ENCODE measurements at regions not wholly inside any gene's neighbourhood (a gene's known extent, or its start where the extent isn't known, plus 50 kb on each side); places are given as distances from the start of the nearest gene placed in this dataset.

DNA sequence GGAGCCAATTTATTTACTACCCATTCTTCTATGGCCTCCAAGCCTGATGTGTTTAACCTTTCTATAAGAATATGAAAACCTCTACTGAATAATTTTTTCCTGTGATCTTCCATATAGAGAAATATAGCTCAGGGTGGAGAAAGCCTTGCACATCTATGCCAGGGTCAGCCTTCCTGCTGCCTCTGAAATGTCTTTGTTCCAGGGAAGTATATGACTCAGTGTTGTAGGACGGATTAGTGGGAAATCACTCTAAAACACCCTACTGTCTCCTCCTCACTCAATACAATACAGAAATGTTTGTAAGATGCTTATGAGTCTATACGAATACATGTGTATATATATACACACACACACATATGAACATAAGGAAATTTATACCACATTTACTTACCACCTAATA, 1044.9 kb downstream of the BRINP3 start:
- DNase-seq, result no peak

DNA sequence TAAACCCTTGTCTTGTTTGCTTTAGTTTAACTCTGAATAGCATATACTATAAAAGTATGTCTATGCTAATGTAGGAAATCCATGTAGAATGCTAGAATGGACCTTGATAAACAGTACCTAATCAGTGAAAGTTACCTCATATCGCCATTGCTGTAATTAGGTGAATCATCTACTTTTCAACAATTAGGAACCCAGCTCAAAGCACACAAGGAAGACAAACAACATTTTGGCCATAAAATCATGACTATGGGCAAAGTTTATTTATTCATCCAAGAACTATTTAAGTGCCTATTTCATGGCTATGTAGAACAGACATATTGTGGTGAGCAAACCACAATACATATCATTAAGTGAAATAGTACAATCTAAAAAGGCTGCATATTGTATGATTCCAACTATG, 1043.2 kb downstream of the BRINP3 start:
- no peak for DNase-seq

DNA sequence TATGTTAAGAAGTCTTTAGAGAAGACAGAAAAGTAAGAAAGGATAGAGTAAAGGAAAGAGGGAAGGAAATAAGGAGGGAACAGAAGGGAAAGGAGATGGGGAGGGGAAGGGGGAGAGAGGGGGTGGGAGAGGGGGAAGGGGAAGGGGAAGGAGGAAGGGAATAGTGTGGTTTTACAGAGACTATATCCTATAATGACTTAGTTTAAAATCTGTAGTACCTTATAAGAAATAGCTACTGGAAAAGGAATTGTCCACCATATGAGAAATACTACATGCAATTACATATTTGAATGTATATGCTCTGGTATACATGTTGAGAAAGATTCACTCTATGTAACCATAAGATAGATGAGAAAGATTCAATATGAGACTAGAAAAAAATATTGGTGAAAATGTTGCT, 1042.3 kb downstream of the BRINP3 start:
- DNase-seq, result no peak

DNA sequence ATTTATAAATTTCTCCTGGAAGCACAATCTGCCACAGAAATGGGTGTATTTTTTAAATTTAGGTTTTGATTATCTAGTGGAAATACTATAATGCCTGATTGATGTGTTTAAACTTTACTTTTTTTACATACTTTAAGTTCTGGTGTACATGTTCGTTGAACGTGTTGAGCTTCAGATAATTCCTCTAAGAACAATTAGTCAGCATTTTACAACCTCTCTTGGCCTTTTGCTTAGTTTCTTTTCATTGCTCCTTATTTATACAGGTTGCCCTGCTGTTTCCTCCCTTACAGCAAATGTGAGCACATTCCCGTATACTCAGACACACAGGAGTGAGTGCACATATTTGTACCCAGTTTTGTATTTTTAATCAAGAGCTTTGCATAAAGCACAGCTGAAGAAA, 1038.9 kb downstream of the BRINP3 start:
- DNase-seq, result no peak

DNA sequence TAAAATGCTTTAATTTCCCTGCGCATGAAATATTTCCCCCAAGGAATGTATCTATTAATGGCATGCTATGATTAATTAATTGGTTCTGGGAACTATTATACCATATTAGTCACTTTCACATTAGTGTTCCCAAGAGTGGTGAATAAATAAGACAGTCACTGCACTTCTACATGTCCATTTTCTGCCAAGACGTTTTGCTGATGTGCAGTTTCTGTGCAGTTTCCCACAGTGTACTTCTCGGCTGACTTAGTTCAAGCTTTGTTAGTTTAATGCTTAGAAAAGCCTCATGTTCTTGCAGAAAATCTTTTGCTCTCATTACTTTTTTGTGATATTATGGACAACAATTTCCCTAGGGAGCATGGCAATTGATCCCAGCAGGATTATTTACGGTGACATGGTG, 1014.5 kb downstream of the BRINP3 start:
- DNase-seq, result no peak

DNA sequence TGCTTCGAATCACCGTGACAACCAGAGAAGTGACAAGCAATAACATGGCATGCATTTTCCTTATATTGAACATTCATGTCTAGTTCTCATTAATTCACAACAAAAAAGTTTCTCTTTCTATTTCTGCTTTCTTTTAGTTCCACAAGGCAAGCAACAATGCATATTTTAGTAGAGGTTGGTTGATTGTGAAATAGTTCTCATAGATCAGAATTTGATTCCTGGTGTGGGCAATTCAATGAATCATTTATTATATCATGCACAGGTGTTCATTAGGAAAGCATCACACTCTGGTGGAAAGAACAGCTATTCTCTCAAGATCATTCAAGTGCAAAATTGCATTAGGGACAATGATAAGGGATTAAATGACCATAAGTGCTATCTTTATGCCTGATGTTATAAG, 980.9 kb downstream of the BRINP3 start:
- DNase-seq, result no peak

DNA sequence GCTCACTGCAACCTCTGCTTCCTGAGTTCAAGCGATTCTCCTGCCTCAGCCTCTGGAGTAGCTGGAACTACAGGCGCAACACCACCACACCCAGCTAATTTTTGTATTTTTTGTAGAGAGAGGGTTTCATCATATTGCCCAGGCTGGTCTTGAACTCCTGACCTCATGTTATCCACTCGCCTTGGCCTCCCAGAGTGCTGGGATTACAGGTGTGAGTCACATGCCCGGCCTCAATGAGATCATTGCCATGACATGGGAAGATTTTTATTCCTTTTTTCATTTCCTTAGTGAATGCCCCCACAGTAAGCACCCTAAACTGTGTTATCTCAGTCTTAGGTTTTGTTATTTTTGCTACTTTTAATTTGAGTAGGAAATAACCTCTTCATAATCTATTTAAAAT, 977.9 kb downstream of the BRINP3 start:
- no peak for DNase-seq

DNA sequence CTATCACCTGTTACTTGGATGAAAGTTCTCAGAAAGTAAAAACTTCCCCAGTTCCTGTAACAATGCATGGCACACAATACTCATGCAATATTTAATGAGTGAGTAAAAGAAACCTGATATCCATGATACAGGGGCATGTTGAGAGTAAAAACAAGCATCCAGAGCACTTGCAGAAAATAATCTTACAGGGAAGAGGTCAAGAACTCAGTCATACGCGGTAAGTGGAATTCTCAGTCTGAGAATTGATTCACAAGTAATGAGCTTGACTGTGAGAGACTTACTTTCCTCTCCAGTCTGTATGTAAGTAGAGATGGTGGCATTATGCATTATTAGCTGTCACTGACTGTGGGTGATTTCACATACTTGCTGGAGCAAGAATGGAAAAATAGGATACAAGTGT, 976.9 kb downstream of the BRINP3 start:
- no peak for DNase-seq

DNA sequence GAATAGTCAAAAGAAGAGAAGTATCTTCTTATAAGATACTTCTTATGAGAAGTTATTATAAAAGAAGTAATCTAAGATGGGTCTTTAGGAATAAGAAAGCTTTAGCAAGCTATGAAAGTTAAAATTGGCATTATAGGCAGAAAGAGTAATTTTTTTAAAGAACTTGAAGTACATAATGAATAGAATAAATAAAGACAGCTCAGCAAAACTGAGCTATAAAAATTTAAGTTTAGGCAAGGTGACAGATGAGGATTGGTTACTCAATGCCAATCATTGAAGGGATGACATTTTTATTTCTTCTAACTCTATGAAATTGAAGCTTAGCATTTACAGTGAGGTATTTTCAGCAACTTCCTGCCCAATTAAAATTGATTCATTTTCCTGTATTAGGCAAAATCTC, 966.8 kb downstream of the BRINP3 start:
- DNase-seq, result no peak

DNA sequence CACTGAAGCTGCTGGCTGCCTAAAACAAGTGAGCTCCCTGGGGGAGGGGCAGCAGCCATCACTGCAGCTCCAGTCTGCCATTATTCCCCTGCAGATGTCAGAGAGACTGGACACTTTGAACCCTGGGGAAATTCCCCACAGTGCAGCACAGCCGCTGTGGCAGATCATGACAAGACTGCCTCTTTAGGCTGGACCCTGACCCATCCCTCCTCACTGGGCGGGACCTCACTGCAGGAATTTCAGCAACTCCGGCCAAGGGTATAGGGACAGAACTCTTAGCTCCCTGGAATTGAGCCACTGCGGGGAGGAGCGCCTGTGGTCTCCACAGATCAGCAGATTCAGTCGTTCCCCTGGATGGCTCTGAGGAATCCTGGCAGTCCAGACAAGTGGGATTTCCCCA, 964.6 kb downstream of the BRINP3 start:
- no peak for DNase-seq

DNA sequence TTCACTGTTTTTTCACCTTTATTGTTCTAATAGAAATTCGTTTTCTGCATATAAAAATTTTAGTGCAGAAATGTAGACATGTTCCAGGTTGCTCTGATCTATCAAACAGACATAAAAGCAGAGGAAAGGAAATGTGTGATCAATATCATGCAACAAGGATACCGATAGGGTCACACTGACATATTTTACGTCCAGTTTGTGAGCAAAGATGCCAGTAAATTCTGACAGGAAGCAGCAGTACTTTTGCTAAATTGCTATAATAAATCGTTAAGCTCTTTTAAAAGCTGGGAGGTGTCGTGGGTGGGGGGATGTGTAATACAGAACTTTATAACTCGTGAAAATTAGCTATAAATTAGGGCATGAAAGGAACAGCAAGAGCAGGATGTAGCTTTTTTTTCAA, 955.2 kb downstream of the BRINP3 start:
- DNase-seq, result no peak

DNA sequence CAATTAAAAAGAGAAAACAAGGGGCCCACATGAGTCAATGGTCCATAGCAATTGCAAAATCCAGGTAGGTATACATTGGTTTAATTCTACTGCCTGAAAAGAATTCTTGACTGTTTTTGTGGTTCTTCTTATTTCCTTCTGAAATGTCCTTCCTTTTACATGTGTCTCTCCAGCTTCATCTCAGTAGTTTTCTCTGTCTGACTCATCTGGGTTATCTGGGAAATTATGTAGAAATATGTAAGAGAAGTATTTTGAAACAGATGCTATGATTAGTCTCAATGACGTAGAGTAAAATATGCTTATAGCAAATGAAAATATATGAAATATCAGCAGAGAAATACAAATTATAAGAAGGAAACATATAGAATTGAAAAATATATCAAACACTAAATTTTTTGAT, 953.2 kb downstream of the BRINP3 start:
- DNase-seq, result no peak

DNA sequence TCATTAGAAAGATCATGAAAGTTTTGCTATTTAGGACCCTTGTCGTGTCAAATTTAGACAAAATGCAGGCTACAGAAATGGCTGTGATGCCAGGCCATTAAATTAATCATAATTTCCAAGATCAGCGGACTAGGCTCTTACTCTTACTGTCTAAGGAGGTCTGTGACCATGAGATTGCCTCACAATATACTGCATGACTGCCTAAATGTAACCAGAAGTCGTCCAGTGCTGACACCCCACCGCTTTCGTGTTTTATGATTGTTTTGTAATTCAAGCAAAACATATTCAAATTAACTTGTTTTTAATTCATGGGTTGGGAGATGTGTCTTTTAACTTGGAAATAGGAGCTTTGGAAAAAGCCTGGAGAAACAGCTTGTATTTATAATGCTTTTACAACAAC, 947.5 kb downstream of the BRINP3 start:
- DNase-seq, result no peak

DNA sequence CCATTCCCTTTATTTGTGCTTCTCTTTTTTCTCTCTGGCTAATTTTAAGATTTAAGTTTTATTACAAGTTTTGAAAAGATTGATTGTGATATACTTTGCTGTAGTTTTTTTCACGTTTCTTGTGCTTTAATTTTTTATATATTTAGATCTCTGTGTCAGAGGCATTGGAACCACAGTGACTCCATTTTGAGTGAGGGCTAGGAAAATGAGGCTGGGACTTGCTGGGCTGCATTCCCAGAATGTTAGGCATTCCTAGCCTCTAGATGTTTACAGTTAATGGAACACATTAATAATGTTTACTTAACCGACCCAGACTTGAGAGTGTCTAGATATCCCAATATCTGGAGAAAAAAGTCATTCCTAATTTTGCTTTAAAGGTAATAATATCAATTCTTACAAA, 939.4 kb downstream of the BRINP3 start:
- no peak for DNase-seq

DNA sequence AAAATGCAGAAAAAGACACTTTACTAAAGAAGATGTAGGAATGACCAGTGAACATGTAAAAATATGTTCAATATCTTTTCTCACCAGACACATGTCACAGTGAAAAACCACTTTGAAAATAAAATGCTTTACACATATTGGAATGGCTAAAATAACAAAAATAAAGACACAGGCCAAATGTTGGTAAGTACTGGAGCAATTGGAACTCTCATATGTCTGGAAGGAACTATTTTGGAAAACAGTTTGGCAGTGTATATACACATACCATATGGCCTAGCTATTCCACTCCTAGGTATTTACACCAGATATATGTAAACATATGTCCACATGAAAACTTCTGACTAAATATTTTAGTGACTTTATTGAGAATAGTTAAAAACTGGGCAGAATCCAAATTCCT, 927.2 kb downstream of the BRINP3 start:
- no peak for DNase-seq

DNA sequence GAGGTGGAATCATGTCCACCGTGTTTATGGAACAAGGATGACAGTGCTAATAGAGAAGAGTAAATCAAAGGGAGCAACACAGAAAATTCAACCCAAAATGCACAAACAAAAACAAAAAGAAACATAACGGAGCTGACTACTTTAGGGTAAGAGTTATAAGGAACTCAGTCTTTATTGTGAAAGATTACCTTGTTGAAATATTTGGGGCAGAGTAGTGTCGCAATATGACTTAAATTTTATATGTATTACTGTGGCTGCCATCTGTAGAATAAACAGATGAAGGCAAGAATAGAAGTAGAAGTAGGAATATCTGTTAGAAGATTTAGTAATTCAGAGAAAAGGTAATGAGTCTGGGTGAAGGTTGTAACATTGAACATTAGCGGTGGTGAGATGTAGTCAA, 913.9 kb downstream of the BRINP3 start:
- DNase-seq, result no peak

DNA sequence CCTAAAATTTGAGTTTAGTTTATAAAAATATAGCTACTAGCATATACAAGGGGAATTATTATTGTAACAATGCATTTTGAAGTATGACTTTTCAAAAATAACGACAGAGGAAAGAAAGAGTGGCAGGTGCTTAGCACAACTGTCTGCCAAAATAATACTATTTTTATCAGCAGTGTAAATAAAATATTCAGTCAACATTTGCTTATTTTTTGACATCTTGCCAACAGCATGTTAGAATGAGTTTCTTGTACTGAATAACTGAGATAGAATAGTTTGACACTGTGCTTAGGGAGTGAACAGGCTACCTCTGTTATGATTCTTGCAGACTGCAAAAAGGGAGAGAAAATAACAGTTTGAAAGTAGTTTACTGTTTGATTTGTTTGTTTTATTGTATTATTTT, 909.8 kb downstream of the BRINP3 start:
- DNase-seq, result no peak

DNA sequence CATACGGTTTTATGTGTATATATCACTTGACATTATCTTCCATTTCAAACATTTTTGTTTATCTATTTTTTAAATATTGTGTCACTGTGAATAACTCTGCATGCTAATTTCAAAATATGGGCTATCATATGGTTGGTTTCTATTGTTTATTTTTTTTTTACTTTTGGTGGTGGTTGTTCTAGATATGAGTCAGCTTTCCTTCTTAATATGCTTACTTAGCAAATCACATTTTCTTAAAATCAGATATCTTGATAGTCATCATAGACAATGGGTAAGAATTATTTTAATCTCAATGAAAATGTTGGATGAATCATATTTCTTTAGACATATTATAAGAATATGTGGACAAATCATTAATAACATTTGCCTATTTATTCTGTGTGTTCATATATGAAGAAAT, 881.5 kb downstream of the BRINP3 start:
- no peak for DNase-seq

DNA sequence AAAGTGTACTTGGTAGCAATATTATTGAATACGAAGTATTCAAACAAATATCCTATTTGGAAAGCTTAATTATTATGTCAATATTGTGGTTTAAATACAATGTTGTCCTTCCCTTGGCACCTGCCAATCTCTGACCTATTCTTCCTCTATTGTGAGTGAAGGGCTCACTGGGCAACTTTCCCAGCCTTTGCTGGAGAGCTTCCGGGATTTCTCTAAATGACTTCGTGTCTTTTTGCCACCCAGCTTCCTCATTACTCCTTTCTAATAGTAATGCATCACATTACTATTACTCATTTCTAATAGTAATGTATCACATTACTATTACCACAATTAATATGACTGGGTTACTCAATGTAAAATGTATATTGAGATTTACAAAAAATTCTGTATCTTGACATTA, 880.6 kb downstream of the BRINP3 start:
- DNase-seq, result no peak

DNA sequence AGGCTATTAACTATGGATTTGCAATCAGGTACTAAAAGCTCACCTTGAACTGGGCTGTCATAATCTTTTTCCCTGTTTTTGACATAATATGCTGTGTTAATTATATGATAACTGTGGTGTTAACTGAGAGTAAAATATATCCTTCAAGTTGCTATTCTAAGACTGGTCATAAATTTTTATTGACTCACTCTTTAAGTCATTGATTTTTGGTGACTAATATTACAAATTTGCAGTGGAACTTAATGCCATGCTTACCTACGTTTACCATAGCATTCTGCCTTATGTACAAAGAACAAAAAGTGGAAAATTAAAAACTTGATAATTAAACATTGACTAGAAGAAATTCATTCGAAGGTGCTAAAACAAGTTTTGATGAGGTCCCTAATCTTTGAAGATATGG, 872.4 kb downstream of the BRINP3 start:
- DNase-seq, result no peak

DNA sequence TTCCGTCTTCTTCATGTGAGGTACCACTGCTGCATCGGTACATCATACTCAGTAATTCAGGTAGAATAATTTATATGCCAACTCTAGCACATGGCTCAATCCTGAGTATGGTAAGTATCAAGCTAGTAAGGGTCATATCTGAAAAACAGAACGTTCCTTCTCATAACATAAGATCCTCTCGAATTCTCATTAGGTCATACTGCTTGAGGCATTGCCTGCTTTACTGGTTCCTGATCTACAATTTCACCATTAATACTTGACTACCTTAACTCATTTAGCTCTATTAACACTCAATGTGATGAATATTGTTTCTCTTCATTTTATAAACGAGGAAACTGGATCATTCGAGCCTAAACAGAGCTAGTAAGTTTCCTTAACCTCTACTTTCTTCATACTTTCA, 871.6 kb downstream of the BRINP3 start:
- DNase-seq, result no peak

DNA sequence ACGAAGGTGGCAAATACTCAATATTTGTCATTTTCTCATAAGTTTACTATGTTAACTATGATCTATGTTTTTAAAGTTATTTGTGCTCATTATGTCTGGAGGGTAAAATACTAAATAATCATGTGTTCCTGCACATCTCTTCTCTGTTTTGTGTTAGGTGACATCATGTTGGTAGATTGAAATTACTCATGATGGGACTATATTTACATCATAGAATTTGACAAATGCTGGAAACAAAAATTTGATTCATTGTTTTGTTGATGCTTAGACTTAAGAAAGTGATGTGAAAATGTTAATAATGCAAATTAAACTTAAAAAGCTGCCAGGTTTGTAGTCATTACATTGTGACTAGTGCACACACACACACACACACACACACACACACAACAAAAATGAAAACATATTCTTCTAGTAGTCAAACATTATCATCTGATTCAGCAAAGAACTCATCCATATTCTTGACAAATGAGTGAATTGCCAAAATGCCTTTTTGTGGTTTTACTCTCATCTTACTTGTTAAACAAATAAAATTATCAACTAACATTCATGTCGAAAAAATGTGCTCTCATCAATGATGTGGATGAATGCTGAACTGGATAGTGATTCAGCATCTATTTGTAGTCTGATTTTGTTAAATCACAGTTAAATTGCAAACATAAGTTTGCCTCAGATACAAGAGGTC, 870.7 kb downstream of the BRINP3 start:
- DNase-seq, result no peak

DNA sequence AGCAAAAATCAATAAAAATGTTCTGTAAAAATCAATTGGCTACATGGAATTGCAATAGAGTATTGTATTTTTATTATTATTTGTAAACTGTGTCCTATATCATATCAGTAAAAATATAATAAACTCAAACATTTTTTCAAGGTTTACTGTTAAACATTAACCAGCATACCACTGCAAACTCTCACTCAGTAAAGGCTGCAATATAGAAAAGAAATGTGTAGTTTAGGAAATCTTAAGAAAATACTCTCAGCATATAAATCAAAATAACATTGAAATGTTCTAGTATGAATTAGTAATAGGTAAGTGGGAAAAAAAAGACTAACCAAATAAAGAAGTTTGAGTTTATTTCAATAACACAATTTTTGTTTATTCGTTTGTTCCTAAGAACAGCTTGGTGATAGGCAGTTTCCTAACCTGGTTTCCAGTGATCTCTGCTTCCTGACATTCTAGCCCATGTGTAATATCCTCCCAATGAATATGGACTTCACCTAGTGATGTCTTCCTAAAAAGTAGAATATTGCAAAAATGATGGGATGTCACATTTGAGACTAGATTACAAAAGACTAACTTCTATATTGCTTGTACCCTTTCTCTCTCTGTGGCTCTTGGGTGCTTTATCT, 870.1 kb downstream of the BRINP3 start:
- no peak for DNase-seq

DNA sequence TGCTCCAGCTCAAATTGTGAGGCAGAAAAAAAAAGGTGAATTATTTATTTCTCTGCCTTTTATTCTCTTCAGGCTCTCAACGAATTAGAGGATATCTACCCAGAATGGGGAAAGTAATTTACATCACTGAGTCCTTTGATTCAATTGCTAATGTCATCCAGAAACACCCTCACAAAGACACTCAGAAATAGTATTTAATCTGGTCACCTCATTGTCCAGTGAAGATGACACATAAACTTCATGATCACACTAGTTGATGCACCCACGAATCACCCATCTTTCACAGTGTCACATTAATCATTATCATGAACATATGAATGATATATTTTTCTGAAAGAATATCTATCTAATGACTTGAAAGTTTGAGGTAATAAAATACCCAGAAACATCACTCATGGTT, 868.5 kb downstream of the BRINP3 start:
- DNase-seq, result no peak

DNA sequence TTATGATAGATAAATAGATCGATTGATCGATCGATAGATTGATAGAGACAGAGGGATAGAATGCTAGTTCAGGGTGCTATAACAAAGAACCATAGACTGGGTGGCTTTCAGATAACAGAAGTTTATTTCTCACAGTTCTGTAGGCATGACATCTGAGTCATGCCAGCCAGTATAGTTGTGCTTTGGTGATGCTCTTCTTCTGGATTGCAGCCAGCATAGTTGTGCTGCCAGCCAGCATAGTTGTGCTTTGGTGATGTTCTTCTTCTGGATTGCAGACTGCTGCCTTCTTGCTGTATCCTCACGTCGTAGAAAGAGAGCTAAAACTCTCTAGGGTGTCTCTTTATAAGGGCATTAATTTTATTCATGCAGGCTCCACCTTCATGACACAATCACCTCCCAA, 860.8 kb downstream of the BRINP3 start:
- DNase-seq, result no peak
